ENCODE measurements at regions not wholly inside any gene's neighbourhood (a gene's known extent, or its start where the extent isn't known, plus 50 kb on each side); places are given as distances from the start of the nearest gene placed in this dataset.

DNA sequence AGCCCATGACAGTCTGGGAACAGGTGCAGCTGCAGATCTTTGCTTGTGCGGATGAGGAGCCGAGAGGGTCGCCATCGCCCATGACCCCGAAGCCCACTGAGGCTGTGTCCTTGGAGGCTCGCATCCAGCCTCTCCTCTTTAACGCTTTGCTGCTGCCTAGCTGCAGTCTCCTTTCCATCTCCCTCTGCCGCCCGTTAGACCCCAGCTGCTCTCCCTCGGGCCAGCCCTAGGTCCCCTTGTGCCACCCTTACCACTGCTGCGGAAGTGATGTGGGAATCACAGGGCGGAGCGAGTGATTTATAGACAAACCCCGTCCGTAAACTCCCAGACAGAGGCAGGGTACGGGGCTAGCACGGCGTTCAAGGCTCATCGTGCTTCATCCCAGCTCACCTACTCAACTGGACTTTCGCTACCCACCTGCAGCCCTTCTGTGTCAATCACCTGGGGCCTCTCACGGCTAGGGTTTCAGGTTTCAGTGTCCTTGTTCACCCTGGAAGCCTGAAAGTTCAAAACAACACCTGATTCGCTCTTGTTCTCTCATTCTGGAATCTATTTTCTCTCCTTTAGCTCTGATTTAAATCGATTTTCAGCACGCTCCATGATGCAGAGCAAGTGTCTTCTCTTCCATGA lies 76.1 kb downstream of the PAX1 start:
- TF ChIP-seq YY1 (IDR thresholded peaks at IDR 0.05; ENCODE audit: insufficient read depth, insufficient read length) (no peak), SUZ12 (IDR thresholded peaks at IDR 0.05; ENCODE audit: extremely low read depth, insufficient read depth, insufficient read length) (no peak), ZNF274 (IDR thresholded peaks at IDR 0.05; ENCODE audit: low read depth, low read length) (no peak)
